CD14-positive monocyte (primary cell): ENCODE measurements at regions not wholly inside any gene's neighbourhood (a gene's known extent, or its start where the extent isn't known, plus 50 kb on each side); places are given as distances from the start of the nearest gene placed in this dataset.

ENCODE experiments used
- DNase-seq, 3 donors: peaks; one replicate each; pipeline ENCODE4 v3.0.0-alpha.2; 2011 to 2022
- H2AFZ ChIP-seq: 2 replicates; pipeline ENCODE4 v1.6.0; 2012; ENCODE audit warnings: mild to moderate bottlenecking, low read depth, low read length, inconsistent platforms; ENCODE audit not compliant: insufficient read depth, poor library complexity, severe bottlenecking
- H3K27ac ChIP-seq, 2 donors: 1 replicate in 1 of 2; 2 replicates in 1 of 2; pipeline ENCODE4 v1.5.1; 2012 to 2013; ENCODE audit warnings: low read length in 2 of 2, control low read depth in 1 of 2, inconsistent platforms in 1 of 2, low read depth in 1 of 2, mild to moderate bottlenecking in 1 of 2
- H3K27me3 ChIP-seq, 2 donors: one replicate each; pipeline versions ENCODE4 v1.6.0 to v1.6.1; 2011 to 2013; ENCODE audit warnings: low read length in 2 of 2; ENCODE audit not compliant: control insufficient read depth in 2 of 2, insufficient read depth in 2 of 2
- H3K36me3 ChIP-seq, 2 donors: replicated peaks in 1 of 2; 1 replicate in 1 of 2; 2 replicates in 1 of 2; pipeline versions ENCODE4 v1.5.1 to v1.6.1; 2012 to 2013; ENCODE audit warnings: low read length in 2 of 2, control low read depth in 1 of 2, inconsistent platforms in 1 of 2, mild to moderate bottlenecking in 1 of 2; ENCODE audit not compliant: insufficient read depth in 2 of 2, control insufficient read depth in 1 of 2
- H3K4me1 ChIP-seq, 2 donors: 1 replicate in 1 of 2; 2 replicates in 1 of 2; pipeline versions ENCODE4 v1.5.1 to v1.6.1; 2012 to 2013; ENCODE audit warnings: low read length in 2 of 2, control low read depth in 1 of 2, inconsistent platforms in 1 of 2, mild to moderate bottlenecking in 1 of 2, moderate library complexity in 1 of 2; ENCODE audit not compliant: insufficient read depth in 2 of 2, control insufficient read depth in 1 of 2
- H3K4me2 ChIP-seq: replicated peaks from 2 replicates; pipeline ENCODE3; 2012; ENCODE audit warnings: low read length, moderate library complexity, mild to moderate bottlenecking; ENCODE audit not compliant: poor library complexity, severe bottlenecking; ENCODE audit errors: extremely low read depth
- H3K4me3 ChIP-seq, 3 experiments: fragments of 200-600 bp in 1 of 3; sonication (generic) in 1 of 3; replicated peaks in 1 of 3; 1 replicate in 2 of 3; 2 replicates in 1 of 3; pipeline ENCODE4 v1.5.1; 2011 to 2013; ENCODE audit warnings: low read length in 3 of 3, mild to moderate bottlenecking in 3 of 3, control low read depth in 2 of 3, low read depth in 2 of 3, inconsistent platforms in 1 of 3, moderate library complexity in 1 of 3
- H3K79me2 ChIP-seq: 2 replicates; pipeline ENCODE4 v1.6.0; 2012; ENCODE audit warnings: mild to moderate bottlenecking, control low read depth, inconsistent platforms, low read length, moderate library complexity; ENCODE audit not compliant: insufficient read depth
- H3K9ac ChIP-seq: 2 replicates; pipeline ENCODE4 v1.6.0; 2017; ENCODE audit warnings: low read length, mild to moderate bottlenecking; ENCODE audit not compliant: insufficient read depth, poor library complexity, severe bottlenecking
- H3K9me3 ChIP-seq, 2 donors: replicated peaks in 1 of 2; 1 replicate in 1 of 2; 2 replicates in 1 of 2; pipeline versions ENCODE4 v1.5.1 to v1.6.1; 2012 to 2013; ENCODE audit warnings: low read length in 2 of 2, control low read depth in 1 of 2; ENCODE audit not compliant: control insufficient read depth in 1 of 2, insufficient read depth in 1 of 2
- H4K20me1 ChIP-seq: 2 replicates; pipeline ENCODE4 v1.6.0; 2012; ENCODE audit warnings: mild to moderate bottlenecking, low read length, control low read depth, moderate library complexity; ENCODE audit not compliant: insufficient read depth
- H3K27ac Mint-ChIP-seq, 7 donors: one replicate each; pipeline ENCODE4 v1.8.0; 2020; ENCODE audit warnings: mild to moderate bottlenecking in 7 of 7, mixed read lengths in 7 of 7, moderate library complexity in 6 of 7, inconsistent platforms in 2 of 7
- H3K27me3 Mint-ChIP-seq, 3 donors: one replicate each; pipeline ENCODE4 v1.8.0; 2021 to 2022; ENCODE audit warnings: low read depth in 3 of 3, mild to moderate bottlenecking in 3 of 3, mixed read lengths in 3 of 3, moderate library complexity in 3 of 3, inconsistent platforms in 1 of 3
- H3K36me3 Mint-ChIP-seq, 2 donors: one replicate each; pipeline ENCODE4 v1.8.0; 2020; ENCODE audit warnings: mixed read lengths in 2 of 2, inconsistent platforms in 1 of 2, mild to moderate bottlenecking in 1 of 2
- H3K4me1 Mint-ChIP-seq: one replicate; pipeline ENCODE4 v1.8.0; 2020; ENCODE audit warnings: mild to moderate bottlenecking, mixed read lengths
- H3K4me3 Mint-ChIP-seq, 2 donors: one replicate each; pipeline ENCODE4 v1.8.0; 2020; ENCODE audit warnings: mild to moderate bottlenecking in 2 of 2, mixed read lengths in 2 of 2, moderate library complexity in 1 of 2
- H3K9me3 Mint-ChIP-seq, 7 donors: one replicate each; pipeline ENCODE4 v1.8.0; 2020 to 2022; ENCODE audit warnings: mixed read lengths in 7 of 7, mild to moderate bottlenecking in 6 of 7, moderate library complexity in 6 of 7, inconsistent platforms in 2 of 7
- WGBS: methylation state at CpG from one replicate; pipeline ENCODE4 v1.1.5; 2013; ENCODE audit warnings: missing lambda C conversion rate; ENCODE audit not compliant: insufficient coverage; 5-methylcytosine and 5-hydroxymethylcytosine counted together
- intact Hi-C, 2 donors: fragments of 100-400 bp; cut with micrococcal nuclease; formaldehyde crosslinking; loops; one replicate each; pipeline versions ENCODE4 v1.15.0 to v1.15.1; 2023
- TF ChIP-seq, protein P1 (sequence below): fragments of 200-600 bp; IDR thresholded peaks from one replicate; pipeline ENCODE4 v1.8.0; 2022; ENCODE audit warnings: antibody characterized with exemption, mild to moderate bottlenecking

- Histone ChIP-seq H3K27ac (no peak overlapping the region), H3K27me3 (no peaks in the 10 kb centered on the region), H2AFZ (no peak overlapping the region), H4K20me1 (no peaks in the 10 kb centered on the region), H3K9ac (no peak overlapping the region), H3K9me3 (no peaks in the 10 kb centered on the region), H3K4me1 (no peaks in the 10 kb centered on the region), H3K4me3 (no peak overlapping the region), H3K4me2 (no peak overlapping the region), H3K36me3 (no peaks in the 10 kb centered on the region), H3K79me2 (no peaks in the 10 kb centered on the region)
- H3K36me3 Mint-ChIP-seq = no peaks in the 10 kb centered on the region
- no peaks in the 10 kb centered on the region for H3K4me1 Mint-ChIP-seq
- peaks cover 0 to 3% (median 1%) of the 10 kb centered on the region in 3 donors for H3K27me3 Mint-ChIP-seq
- peaks cover 0 to 3% (median 0%) of the 10 kb centered on the region in 7 donors for H3K9me3 Mint-ChIP-seq
- intact Hi-C loops = no loop called here
- WGBS = 91% methylated on average over 3 of the region's 6 CpGs
- TF ChIP-seq, protein P1, sequence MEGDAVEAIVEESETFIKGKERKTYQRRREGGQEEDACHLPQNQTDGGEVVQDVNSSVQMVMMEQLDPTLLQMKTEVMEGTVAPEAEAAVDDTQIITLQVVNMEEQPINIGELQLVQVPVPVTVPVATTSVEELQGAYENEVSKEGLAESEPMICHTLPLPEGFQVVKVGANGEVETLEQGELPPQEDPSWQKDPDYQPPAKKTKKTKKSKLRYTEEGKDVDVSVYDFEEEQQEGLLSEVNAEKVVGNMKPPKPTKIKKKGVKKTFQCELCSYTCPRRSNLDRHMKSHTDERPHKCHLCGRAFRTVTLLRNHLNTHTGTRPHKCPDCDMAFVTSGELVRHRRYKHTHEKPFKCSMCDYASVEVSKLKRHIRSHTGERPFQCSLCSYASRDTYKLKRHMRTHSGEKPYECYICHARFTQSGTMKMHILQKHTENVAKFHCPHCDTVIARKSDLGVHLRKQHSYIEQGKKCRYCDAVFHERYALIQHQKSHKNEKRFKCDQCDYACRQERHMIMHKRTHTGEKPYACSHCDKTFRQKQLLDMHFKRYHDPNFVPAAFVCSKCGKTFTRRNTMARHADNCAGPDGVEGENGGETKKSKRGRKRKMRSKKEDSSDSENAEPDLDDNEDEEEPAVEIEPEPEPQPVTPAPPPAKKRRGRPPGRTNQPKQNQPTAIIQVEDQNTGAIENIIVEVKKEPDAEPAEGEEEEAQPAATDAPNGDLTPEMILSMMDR = no peak
- H3K4me3 Mint-ChIP-seq = no peak overlapping the region
- H3K27ac Mint-ChIP-seq = no peak overlapping the region
- no peak for DNase-seq
Observed at GRCh38 chr11:131099013-131099412, 182.7 kb upstream of the SNX19 start.

DNA sequence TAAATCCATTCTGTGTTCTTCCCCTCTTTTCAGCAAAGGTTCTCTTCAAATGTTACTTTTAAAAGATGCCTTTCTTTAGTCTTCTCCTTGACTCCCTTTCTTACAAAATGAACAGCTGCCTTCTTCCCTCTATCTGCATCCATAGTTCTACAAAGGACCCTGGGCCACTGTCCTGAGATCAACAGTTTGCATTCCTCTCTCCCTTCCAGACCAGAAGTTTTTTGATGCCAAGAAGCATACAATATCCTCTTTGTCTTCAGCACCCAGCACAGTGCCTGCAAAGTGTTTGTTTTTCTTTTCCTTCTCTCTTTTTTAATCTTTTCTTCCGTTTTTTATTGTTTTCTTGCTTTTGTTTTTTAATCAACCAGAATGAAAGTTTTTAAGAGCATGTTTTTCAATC is 183.5 kb upstream of the SNX19 start:
- Histone ChIP-seq H3K27me3 (no peaks in the 10 kb centered on the region), H3K4me3 (no peak overlapping the region), H3K27ac (no peak overlapping the region), H3K9ac (no peak overlapping the region), H3K79me2 (no peaks in the 10 kb centered on the region), H2AFZ (no peak overlapping the region), H4K20me1 (no peaks in the 10 kb centered on the region), H3K4me2 (no peak overlapping the region), H3K4me1 (no peaks in the 10 kb centered on the region), H3K36me3 (no peaks in the 10 kb centered on the region), H3K9me3 (no peaks in the 10 kb centered on the region)
- Mint-ChIP-seq H3K27ac (no peak overlapping the region), H3K9me3 (peaks cover 0 to 2% (median 0%) of the 10 kb centered on the region in 7 donors), H3K4me3 (no peak overlapping the region), H3K4me1 (no peaks in the 10 kb centered on the region), H3K36me3 (no peaks in the 10 kb centered on the region), H3K27me3 (peaks cover 0 to 3% (median 1%) of the 10 kb centered on the region in 3 donors)
- TF ChIP-seq, protein P1 = no peak
- intact Hi-C loops = no loop called here
- no CpG with 5 or more reads among the region's 1 CpG for WGBS
- no peak for DNase-seq
